Neuronal stem cell (in vitro differentiated cells): ENCODE measurements at regions not wholly inside any gene's neighbourhood (a gene's known extent, or its start where the extent isn't known, plus 50 kb on each side); places are given as distances from the start of the nearest gene placed in this dataset.

Experiments used
- DNase-seq: peaks from one replicate; pipeline ENCODE4 v3.0.0-alpha.2; 2013; ENCODE audit warnings: low spot score
- H2AFZ ChIP-seq: one replicate; pipeline ENCODE4 v1.6.1; 2013; ENCODE audit warnings: mild to moderate bottlenecking, low read length, inconsistent platforms
- H2AK5ac ChIP-seq: 2 replicates; pipeline ENCODE4 v1.6.1; 2013; ENCODE audit warnings: low read depth, mild to moderate bottlenecking, inconsistent platforms, low read length, moderate library complexity, mixed read lengths
- H2BK120ac ChIP-seq: 2 replicates; pipeline ENCODE4 v1.6.1; 2013; ENCODE audit warnings: low read depth, mild to moderate bottlenecking, inconsistent platforms, low read length, moderate library complexity, mixed read lengths
- H2BK12ac ChIP-seq: one replicate; pipeline ENCODE4 v1.6.1; 2013; ENCODE audit warnings: low read length, inconsistent platforms
- H2BK15ac ChIP-seq: 2 replicates; pipeline ENCODE4 v1.6.1; 2013; ENCODE audit warnings: mild to moderate bottlenecking, low read length, inconsistent platforms, mixed read lengths
- H2BK5ac ChIP-seq: one replicate; pipeline ENCODE4 v1.6.1; 2013; ENCODE audit warnings: inconsistent platforms, mild to moderate bottlenecking, low read length, moderate library complexity
- H3K14ac ChIP-seq: one replicate; pipeline ENCODE4 v1.6.1; 2013; ENCODE audit warnings: low read length, inconsistent platforms
- H3K18ac ChIP-seq: 2 replicates; pipeline ENCODE4 v1.6.1; 2013; ENCODE audit warnings: low read length, inconsistent platforms
- H3K23ac ChIP-seq: 2 replicates; pipeline ENCODE4 v1.6.1; 2013; ENCODE audit warnings: low read depth, mild to moderate bottlenecking, mixed read lengths, low read length, inconsistent platforms; ENCODE audit not compliant: poor library complexity
- H3K27ac ChIP-seq: replicated peaks from 3 replicates; pipeline ENCODE4 v1.5.1; 2013; ENCODE audit warnings: low read length, inconsistent platforms
- H3K27me3 ChIP-seq, 3 experiments: 2 replicates each; pipeline ENCODE4 v1.6.1; 2013; ENCODE audit warnings: low read length in 3 of 3, mild to moderate bottlenecking in 2 of 3, inconsistent platforms in 1 of 3, low read depth in 1 of 3, mixed read lengths in 1 of 3, moderate library complexity in 1 of 3; ENCODE audit not compliant: control insufficient read depth in 3 of 3, insufficient read depth in 3 of 3
- H3K36me3 ChIP-seq, 2 donors: replicated peaks in 1 of 2; 2 replicates each; pipeline ENCODE4 v1.6.1; 2013; ENCODE audit warnings: low read length in 2 of 2; ENCODE audit not compliant: control insufficient read depth in 2 of 2, insufficient read depth in 2 of 2
- H3K4ac ChIP-seq: 2 replicates; pipeline ENCODE4 v1.6.1; 2013; ENCODE audit warnings: inconsistent platforms, mild to moderate bottlenecking, low read length, moderate library complexity
- H3K4me1 ChIP-seq, 2 donors: 1 replicate in 1 of 2; 2 replicates in 1 of 2; pipeline ENCODE4 v1.6.1; 2013; ENCODE audit warnings: low read length in 2 of 2, low read depth in 1 of 2; ENCODE audit not compliant: control insufficient read depth in 2 of 2, insufficient read depth in 1 of 2
- H3K4me2 ChIP-seq: one replicate; pipeline ENCODE4 v1.6.1; 2013; ENCODE audit warnings: mild to moderate bottlenecking, low read length, inconsistent platforms; ENCODE audit not compliant: insufficient read depth, poor library complexity, severe bottlenecking
- H3K4me3 ChIP-seq, 2 donors: 2 replicates each; pipeline ENCODE4 v1.5.1; 2013; ENCODE audit warnings: low read length in 2 of 2, mild to moderate bottlenecking in 2 of 2, inconsistent platforms in 1 of 2, moderate library complexity in 1 of 2
- H3K79me1 ChIP-seq: one replicate; pipeline ENCODE4 v1.6.1; 2013; ENCODE audit warnings: low read depth, mild to moderate bottlenecking, inconsistent platforms, low read length, moderate library complexity
- H3K9ac ChIP-seq: one replicate; pipeline ENCODE4 v1.6.1; 2013; ENCODE audit warnings: mild to moderate bottlenecking, low read depth, low read length, inconsistent platforms; ENCODE audit not compliant: poor library complexity
- H3K9me3 ChIP-seq, 2 donors: replicated peaks in 1 of 2; 2 replicates each; pipeline versions ENCODE3 to v1.6.1; 2013; ENCODE audit warnings: low read length in 2 of 2, mild to moderate bottlenecking in 2 of 2, inconsistent platforms in 1 of 2, low read depth in 1 of 2, mixed read lengths in 1 of 2, moderate library complexity in 1 of 2; ENCODE audit not compliant: control insufficient read depth in 2 of 2, insufficient read depth in 1 of 2
- H4K8ac ChIP-seq: one replicate; pipeline ENCODE4 v1.6.1; 2013; ENCODE audit warnings: low read depth, mild to moderate bottlenecking, inconsistent platforms, low read length, moderate library complexity
- H4K91ac ChIP-seq: one replicate; pipeline ENCODE4 v1.6.1; 2013; ENCODE audit warnings: low read length, low read depth, mild to moderate bottlenecking, inconsistent platforms; ENCODE audit not compliant: poor library complexity
- WGBS, 2 donors: extraction: QIAGEN DNeasy Blood & Tissue Kit; methylation state at CpG; one replicate each; pipeline ENCODE4 v1.1.7; 2013; ENCODE audit warnings: missing lambda C conversion rate in 2 of 2, mixed read lengths in 1 of 2; ENCODE audit not compliant: insufficient read length in 2 of 2, insufficient replicate concordance in 1 of 2; ENCODE audit errors: extremely low coverage in 2 of 2; 5-methylcytosine and 5-hydroxymethylcytosine counted together

DNA sequence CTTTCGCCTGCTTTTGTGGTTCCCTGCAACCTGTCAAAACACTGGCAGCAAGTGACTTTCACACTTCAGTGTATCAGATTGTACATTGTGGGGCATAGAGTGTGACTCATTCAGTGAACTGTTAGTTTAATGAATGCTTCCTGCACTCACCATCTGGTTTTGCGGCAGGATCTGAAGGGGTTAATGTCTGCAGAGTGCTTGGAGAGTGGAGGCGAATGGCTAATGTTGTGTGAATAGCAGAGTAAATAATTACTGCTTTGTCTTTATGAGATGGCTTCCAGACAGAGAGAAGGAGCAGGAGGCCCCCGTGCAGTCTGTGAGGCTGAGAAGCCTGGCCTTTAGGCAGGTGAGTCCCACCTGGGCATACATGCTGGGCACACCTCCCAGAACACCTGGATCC, 454.3 kb upstream of the KIRREL3 start:
- H3K36me3 ChIP-seq: no peaks in the 10 kb centered on the region
- H2AK5ac ChIP-seq: no peak overlapping the region
- peaks cover 0 to 3% (median 0%) of the 10 kb centered on the region in 3 experiments for H3K27me3 ChIP-seq
- no peak overlapping the region for H2BK5ac ChIP-seq
- no peak overlapping the region for H3K4me3 ChIP-seq
- no peaks in the 10 kb centered on the region for H3K79me1 ChIP-seq
- H4K91ac ChIP-seq: no peak overlapping the region
- peak overlapping the region; percentile 12 for H3K23ac ChIP-seq
- H3K4ac ChIP-seq: no peak overlapping the region
- H3K18ac ChIP-seq: no peak overlapping the region
- H3K9ac ChIP-seq: no peak overlapping the region
- no peak overlapping the region for H2BK120ac ChIP-seq
- H2BK15ac ChIP-seq: no peak overlapping the region
- no CpG with 5 or more reads among the region's 4 CpGs for WGBS, 2 donors
- H3K27ac ChIP-seq: no peak overlapping the region
- H4K8ac ChIP-seq: no peak overlapping the region
- H3K4me2 ChIP-seq: no peak overlapping the region
- H3K14ac ChIP-seq: no peak overlapping the region
- H3K9me3 ChIP-seq: no peaks in the 10 kb centered on the region
- peaks cover 4 to 9% of the 10 kb centered on the region in 2 donors for H3K4me1 ChIP-seq
- H2BK12ac ChIP-seq: no peak overlapping the region
- H2AFZ ChIP-seq: no peak overlapping the region
- DNase-seq: no peak

DNA sequence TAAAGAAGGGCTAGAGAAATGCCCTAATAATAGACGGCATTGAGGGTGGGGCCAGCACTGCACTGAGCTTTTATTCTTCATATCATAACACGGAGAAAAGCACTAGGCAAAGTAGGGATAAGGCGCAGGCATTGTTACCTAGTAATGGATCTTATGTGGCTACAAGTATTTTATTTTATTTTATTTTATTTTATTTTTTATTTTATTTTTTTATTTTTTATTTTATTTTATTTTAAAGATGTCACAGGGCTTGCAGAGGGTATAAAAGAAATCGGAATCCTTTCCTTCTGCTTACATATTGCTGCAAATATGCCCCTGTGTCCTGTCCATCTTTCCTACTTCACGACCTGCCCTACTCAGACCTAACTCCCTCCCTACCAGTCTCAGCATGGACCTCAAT, 452.0 kb upstream of the KIRREL3 start:
- Histone ChIP-seq H3K36me3 (no peaks in the 10 kb centered on the region), H3K9ac (no peak overlapping the region), H3K4ac (no peak overlapping the region), H2BK15ac (no peak overlapping the region), H2BK5ac (no peak overlapping the region), H2AK5ac (no peak overlapping the region), H3K79me1 (no peaks in the 10 kb centered on the region), H3K27ac (no peak overlapping the region), H3K4me2 (no peak overlapping the region), H4K91ac (no peak overlapping the region), H3K27me3 (peaks cover 0 to 3% (median 0%) of the 10 kb centered on the region in 3 experiments), H2BK120ac (no peak overlapping the region), H3K4me3 (no peak overlapping the region), H4K8ac (no peak overlapping the region), H2AFZ (no peak overlapping the region), H3K4me1 (peaks cover 0 to 4% of the 10 kb centered on the region in 2 donors), H2BK12ac (no peak overlapping the region), H3K18ac (no peak overlapping the region), H3K9me3 (no peaks in the 10 kb centered on the region), H3K23ac (no peak overlapping the region), H3K14ac (no peak overlapping the region)
- DNase-seq: no peak
- WGBS, 2 donors: no CpG with 5 or more reads among the region's 5 CpGs

DNA sequence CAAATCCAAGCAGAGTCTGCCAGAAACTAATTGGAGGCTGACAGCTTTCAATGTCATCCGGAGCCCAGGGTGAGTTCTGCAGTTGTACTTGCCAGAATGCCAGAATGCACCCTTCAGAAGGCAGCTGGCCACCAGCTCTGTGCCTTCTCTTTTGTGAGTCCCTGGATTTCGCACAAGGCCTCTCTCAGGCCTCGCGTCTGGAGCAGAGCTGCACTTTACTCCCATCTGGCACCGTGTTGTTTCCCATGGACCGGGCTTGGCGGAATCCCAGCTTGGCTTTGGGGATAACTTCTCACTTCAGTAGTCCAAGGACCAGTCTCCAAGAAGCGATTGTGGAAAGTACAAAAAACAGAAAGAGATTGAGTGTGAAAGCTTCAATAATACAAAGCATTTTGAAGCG, 451.3 kb upstream of the KIRREL3 start:
- DNase-seq: no peak
- Histone ChIP-seq H3K27me3 (no peaks in the 10 kb centered on the region), H3K9ac (no peak overlapping the region), H3K79me1 (no peaks in the 10 kb centered on the region), H2BK15ac (no peak overlapping the region), H3K18ac (no peak overlapping the region), H3K27ac (no peak overlapping the region), H3K4me3 (no peak overlapping the region), H3K23ac (no peak overlapping the region), H4K91ac (no peak overlapping the region), H2BK12ac (no peak overlapping the region), H3K4ac (no peak overlapping the region), H2BK5ac (no peak overlapping the region), H3K36me3 (no peaks in the 10 kb centered on the region), H3K4me2 (no peak overlapping the region), H4K8ac (no peak overlapping the region), H2BK120ac (no peak overlapping the region), H3K4me1 (peaks cover 0 to 4% of the 10 kb centered on the region in 2 donors), H3K14ac (no peak overlapping the region), H3K9me3 (no peaks in the 10 kb centered on the region), H2AK5ac (no peak overlapping the region), H2AFZ (no peak overlapping the region)
- no CpG with 5 or more reads among the region's 9 CpGs for WGBS, 2 donors

DNA sequence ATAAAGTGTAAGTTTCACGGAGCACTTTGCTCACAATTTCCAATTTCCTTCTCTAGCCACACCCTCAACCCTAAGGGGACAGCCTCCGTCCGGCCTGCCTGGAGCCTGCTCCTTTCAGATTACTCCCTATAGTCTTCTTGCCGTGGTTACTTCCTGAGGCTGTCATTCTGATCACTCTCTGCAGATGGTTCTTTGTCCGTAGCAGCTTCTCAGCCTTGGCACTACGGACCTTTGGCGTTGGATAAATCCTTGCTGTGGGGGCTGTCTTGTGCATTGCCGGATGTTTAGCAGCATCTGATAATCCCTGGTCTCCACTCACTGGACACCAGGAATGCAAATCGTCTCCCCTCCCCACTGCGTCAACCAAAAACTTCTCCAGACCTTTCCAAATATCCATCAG, 447.5 kb upstream of the KIRREL3 start:
- H2BK15ac ChIP-seq: no peak overlapping the region
- H2BK5ac ChIP-seq: peak overlapping the region; percentile 15
- no peak overlapping the region for H2BK12ac ChIP-seq
- H4K8ac ChIP-seq: no peak overlapping the region
- DNase-seq: no peak
- H2AFZ ChIP-seq: no peak overlapping the region
- no peaks in the 10 kb centered on the region for H3K9me3 ChIP-seq
- no peak overlapping the region for H3K27ac ChIP-seq
- no peak overlapping the region for H3K4me3 ChIP-seq
- no peak overlapping the region for H4K91ac ChIP-seq
- peaks cover 0 to 5% of the 10 kb centered on the region in 2 donors for H3K4me1 ChIP-seq
- no peak overlapping the region for H3K4me2 ChIP-seq
- H3K36me3 ChIP-seq: no peaks in the 10 kb centered on the region
- H3K9ac ChIP-seq: no peak overlapping the region
- no CpG with 5 or more reads among the region's 10 CpGs for WGBS, 2 donors
- H3K14ac ChIP-seq: no peak overlapping the region
- no peaks in the 10 kb centered on the region for H3K27me3 ChIP-seq
- no peaks in the 10 kb centered on the region for H3K79me1 ChIP-seq
- H2AK5ac ChIP-seq: peak overlapping the region; percentile 56
- no peak overlapping the region for H3K23ac ChIP-seq
- H3K4ac ChIP-seq: no peak overlapping the region
- H3K18ac ChIP-seq: no peak overlapping the region
- H2BK120ac ChIP-seq: no peak overlapping the region
